Omental fat pad (tissue), 3 donors: ENCODE measurements at regions not wholly inside any gene's neighbourhood (a gene's known extent, or its start where the extent isn't known, plus 50 kb on each side); places are given as distances from the start of the nearest gene placed in this dataset.

Experiments
- ATAC-seq: fragments of 150-250 bp; one replicate; pipeline ENCODE4 v1.9.1; 2016; ENCODE audit warnings: mild to moderate bottlenecking, moderate library complexity; ENCODE audit not compliant: low FRiP score
- DNase-seq: peaks from one replicate; pipeline ENCODE4 v3.0.0-alpha.2; 2019; ENCODE audit warnings: low spot score
- TF ChIP-seq, protein P1 (sequence below), 3 donors: fragments of 450-650 bp; IDR thresholded peaks; one replicate each; pipeline ENCODE4 v1.5.1; 2016 to 2017; ENCODE audit warnings: antibody characterized with exemption in 3 of 3, mild to moderate bottlenecking in 3 of 3, moderate library complexity in 2 of 3

DNA sequence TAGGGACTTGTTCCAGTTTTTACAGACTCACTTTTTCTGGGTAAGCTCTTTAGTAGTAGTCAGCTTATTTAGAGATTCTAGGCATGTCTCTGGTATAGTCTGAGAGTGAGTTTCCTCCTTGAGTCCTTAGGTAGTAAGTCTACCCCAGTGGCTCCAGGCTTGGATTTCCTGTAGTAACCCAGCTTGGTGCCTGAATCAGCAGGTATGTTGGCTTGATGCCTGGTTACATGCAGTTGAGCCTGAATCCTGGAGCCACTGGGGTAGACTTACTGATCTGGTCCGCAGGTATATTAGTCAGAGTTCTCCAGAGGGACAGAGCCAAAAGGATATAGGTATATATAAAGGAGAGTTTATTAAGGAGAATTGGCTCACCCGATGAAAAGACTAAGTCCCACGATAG lies 85.8 kb upstream of the RBMS3 start:
- TF ChIP-seq, protein P1, sequence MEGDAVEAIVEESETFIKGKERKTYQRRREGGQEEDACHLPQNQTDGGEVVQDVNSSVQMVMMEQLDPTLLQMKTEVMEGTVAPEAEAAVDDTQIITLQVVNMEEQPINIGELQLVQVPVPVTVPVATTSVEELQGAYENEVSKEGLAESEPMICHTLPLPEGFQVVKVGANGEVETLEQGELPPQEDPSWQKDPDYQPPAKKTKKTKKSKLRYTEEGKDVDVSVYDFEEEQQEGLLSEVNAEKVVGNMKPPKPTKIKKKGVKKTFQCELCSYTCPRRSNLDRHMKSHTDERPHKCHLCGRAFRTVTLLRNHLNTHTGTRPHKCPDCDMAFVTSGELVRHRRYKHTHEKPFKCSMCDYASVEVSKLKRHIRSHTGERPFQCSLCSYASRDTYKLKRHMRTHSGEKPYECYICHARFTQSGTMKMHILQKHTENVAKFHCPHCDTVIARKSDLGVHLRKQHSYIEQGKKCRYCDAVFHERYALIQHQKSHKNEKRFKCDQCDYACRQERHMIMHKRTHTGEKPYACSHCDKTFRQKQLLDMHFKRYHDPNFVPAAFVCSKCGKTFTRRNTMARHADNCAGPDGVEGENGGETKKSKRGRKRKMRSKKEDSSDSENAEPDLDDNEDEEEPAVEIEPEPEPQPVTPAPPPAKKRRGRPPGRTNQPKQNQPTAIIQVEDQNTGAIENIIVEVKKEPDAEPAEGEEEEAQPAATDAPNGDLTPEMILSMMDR (IDR thresholded peaks at IDR 0.05): no peak
- DNase-seq (no peak), ATAC-seq (no peak)

DNA sequence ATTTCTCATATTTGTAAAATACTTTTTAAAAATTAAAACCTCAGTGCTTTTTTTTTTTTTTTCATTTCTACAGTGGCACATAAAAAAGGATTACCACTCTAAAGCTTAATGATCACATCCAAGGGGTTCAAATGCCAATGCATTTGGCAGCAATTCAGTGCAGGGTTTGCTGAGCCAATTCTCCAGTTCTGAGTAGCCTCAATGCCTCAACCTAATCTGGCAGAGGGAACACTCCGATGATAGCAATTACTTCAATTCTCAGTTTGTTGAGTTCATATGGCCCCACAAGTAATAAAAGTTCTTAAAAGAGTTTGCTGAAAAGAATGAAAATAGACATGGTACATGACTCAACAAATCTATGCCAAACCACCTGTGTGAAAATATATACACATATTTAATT lies 79.3 kb upstream of the RBMS3 start:
- DNase-seq (no peak), ATAC-seq (no peak)
- TF ChIP-seq, protein P1 (IDR thresholded peaks at IDR 0.05): no peak

DNA sequence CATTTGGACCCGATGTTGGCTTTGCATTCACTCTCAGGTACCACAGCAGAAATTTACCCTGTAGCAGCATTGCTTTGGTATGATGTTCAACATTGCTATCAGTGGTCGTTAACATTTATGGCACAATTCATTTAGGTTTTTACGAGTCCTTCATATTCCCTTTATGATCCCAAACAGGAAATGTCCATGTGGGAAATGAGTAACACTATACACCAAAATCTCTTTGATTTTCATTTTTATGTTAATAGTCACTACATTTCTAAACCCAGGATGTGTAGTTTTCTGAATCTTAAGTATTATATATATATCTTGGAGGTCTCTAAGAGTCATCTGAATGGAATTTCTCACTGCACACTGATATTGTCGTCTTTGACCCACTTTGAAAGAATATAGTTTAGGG lies 78.5 kb upstream of the RBMS3 start:
- ATAC-seq: no peak
- TF ChIP-seq, protein P1 (IDR thresholded peaks at IDR 0.05): no peak
- no peak for DNase-seq

DNA sequence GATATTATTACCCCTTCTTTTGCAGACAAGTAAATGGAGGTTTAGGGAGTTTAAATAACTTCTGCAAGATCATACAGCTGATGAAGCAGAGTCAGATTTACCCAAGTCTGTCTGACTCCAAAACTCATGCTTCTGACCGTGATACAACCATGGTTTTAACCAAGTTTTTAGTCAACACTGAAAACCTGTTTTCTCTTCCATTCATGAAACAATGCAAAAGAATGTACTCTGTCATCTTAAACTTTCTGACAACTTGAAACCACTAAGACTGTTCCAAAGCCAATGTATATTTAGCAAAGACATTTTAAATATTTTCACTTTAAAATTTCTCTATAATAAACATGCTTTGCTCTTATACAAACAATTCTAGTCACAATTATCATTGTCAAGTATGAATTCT lies 77.0 kb upstream of the RBMS3 start:
- TF ChIP-seq, protein P1 (IDR thresholded peaks at IDR 0.05): no peak
- no peak for ATAC-seq
- no peak for DNase-seq

DNA sequence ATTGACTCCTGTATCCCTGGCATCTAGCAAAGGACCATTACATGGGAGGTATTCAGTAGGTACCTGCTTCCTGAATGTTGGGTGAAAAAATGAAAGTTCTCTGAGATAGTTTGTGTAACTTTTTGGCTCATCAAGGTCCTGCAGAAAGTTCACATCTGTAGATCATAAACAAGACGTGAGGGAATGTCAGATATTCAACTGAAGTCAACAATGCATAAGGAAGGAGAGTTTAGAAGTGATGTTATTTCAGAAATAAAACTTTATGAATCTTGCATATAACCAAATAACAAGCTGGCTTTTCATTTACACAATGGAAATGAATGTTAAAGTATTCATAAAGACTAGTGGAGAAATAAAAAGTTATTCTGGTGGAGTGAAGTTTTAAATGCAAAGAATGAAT lies 73.4 kb upstream of the RBMS3 start:
- TF ChIP-seq, protein P1 (IDR thresholded peaks at IDR 0.05): no peak
- DNase-seq (no peak), ATAC-seq (no peak)

DNA sequence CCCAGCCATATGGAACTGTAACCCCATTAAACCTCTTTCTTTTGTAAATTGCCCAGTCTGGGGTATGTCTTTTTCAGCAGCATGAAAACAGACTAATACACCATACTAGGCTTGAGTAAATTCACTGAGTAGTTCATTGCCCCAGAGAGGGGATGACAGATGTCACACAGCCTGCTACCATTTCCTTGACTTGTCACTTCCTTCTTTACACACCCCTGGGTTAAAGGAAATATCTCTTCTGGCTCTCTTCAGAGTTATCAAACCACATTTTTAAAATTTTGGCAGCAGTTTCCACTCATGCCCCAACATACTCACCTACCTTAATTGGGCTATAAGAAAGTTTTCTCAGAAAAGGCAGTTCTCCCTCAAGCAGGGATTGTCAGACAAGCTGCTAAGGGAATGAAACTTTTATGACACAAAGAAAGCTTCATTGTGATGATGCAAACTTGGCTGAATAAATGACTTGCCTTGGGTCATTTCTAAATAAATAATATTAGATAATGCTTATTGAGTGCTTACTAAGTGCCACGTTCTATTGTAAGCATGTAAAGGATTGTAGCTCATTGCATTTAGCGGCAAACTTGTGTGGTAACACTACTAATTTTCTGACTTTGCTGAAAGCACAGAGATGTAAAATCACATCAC lies 68.0 kb upstream of the RBMS3 start:
- DNase-seq: no peak
- TF ChIP-seq, protein P1 (IDR thresholded peaks at IDR 0.05): no peak
- no peak for ATAC-seq

DNA sequence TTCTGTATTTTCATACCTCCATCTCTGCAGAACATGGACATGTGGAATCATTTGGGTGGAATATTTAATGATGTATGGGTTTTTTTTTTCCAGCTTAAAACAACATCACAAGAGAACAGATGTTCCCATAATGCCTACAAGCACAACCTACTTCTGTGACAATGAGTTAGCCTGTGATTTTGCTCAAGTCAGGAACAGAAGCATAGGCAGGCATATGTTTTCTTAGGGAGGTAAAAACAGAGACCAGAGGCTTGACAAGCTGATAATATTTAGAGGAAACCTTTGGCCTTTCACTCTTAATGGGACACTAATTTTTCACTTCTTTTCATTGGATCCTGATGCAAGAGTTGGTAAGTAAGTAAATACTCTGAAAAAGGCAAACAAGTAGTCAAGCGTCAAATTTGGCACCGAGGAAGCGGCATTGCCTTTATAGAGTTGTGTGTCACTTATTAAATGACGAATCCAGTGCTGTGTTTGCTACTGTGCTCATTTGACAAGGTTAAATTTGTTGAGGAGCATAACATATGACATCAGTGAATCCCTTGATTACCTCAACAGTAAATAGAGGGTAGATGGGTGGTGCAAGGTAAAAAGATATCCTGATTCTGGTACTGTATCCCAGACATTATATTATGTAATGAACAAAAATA lies 66.7 kb upstream of the RBMS3 start:
- TF ChIP-seq, protein P1 (IDR thresholded peaks at IDR 0.05): no peak
- no peak for ATAC-seq
- DNase-seq: no peak
